ENCODE measurements at regions not wholly inside any gene's neighbourhood (a gene's known extent, or its start where the extent isn't known, plus 50 kb on each side); places are given as distances from the start of the nearest gene placed in this dataset.

DNA sequence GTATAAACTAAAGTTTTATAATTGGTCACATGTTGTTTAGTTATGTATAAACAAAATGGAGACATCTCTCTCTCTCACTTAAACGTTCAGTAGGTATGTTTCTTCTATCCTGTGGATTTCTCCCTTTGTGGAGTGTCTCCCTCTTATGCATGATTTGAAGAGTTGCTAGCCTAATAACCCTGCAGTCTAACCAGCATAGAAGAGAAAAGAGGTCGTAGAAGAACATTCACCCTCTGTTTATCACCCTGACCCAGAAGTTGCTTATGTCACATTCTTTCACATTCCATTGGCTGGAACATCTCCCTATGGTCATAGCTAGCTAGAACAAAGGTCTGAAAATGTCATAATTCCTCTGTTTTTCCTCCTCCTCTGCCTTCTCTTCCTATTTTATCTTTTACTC, 176.8 kb upstream of the PCDH20 start:
- TF ChIP-seq CTCF (IDR thresholded peaks at IDR 0.05) (no peak), POLR2A (IDR thresholded peaks at IDR 0.05) (no peak)

Data from prostate gland (tissue), 2 donors.